ENCODE measurements at regions not wholly inside any gene's neighbourhood (a gene's known extent, or its start where the extent isn't known, plus 50 kb on each side); places are given as distances from the start of the nearest gene placed in this dataset.

- Histone ChIP-seq H3K9ac (ENCODE audit: low read length) (no peak overlapping the region), H3K9me3 (ENCODE audit: control insufficient read depth, low read length) (no peaks in the 10 kb centered on the region), H3K4me3 (ENCODE audit: low read length) (no peak overlapping the region), H3K4me1 (ENCODE audit: control insufficient read depth, insufficient read depth, low read length) (peaks cover 17% of the 10 kb centered on the region), H3K36me3 (ENCODE audit: control insufficient read depth, insufficient read depth, low read length, severe bottlenecking) (no peaks in the 10 kb centered on the region), H3K27me3 (replicated peaks; ENCODE audit: control insufficient read depth, insufficient read depth, low read length) (no peaks in the 10 kb centered on the region)
- no peak for DNase-seq (ENCODE audit: low read depth)
These were observed 308.6 kb upstream of the GIMD1 start for GRCh38 chr4:106677213-106677612.

GRCh38 chr4:106676173-106676921 lies 307.8 kb upstream of the GIMD1 start:
- H3K4me3 ChIP-seq (ENCODE audit: low read length) = no peak overlapping the region
- peaks cover 17% of the 10 kb centered on the region for H3K4me1 ChIP-seq (ENCODE audit: control insufficient read depth, insufficient read depth, low read length)
- peak; percentile 61 for DNase-seq (ENCODE audit: low read depth)

GRCh38 chr4:106671716-106672115 lies 303.1 kb upstream of the GIMD1 start:
- Histone ChIP-seq H3K9ac (ENCODE audit: low read length) (no peak overlapping the region), H3K27me3 (replicated peaks; ENCODE audit: control insufficient read depth, insufficient read depth, low read length) (no peaks in the 10 kb centered on the region), H3K4me3 (ENCODE audit: low read length) (no peak overlapping the region), H3K36me3 (ENCODE audit: control insufficient read depth, insufficient read depth, low read length, severe bottlenecking) (no peaks in the 10 kb centered on the region), H3K4me1 (ENCODE audit: control insufficient read depth, insufficient read depth, low read length) (peaks cover 8% of the 10 kb centered on the region), H3K9me3 (ENCODE audit: control insufficient read depth, low read length) (peaks cover 5% of the 10 kb centered on the region)
- DNase-seq (ENCODE audit: low read depth) = peak; percentile 19

More at GRCh38 chr4:106676173-106676921, 307.8 kb upstream of the GIMD1 start:
- Histone ChIP-seq H3K36me3 (ENCODE audit: control insufficient read depth, insufficient read depth, low read length, severe bottlenecking) (no peaks in the 10 kb centered on the region), H3K9ac (ENCODE audit: low read length) (no peak overlapping the region), H3K9me3 (ENCODE audit: control insufficient read depth, low read length) (no peaks in the 10 kb centered on the region), H3K27me3 (replicated peaks; ENCODE audit: control insufficient read depth, insufficient read depth, low read length) (no peaks in the 10 kb centered on the region)

GRCh38 chr4:106670976-106671375 lies 302.4 kb upstream of the GIMD1 start:
- DNase-seq (ENCODE audit: low read depth) = no peak
- Histone ChIP-seq H3K4me3 (ENCODE audit: low read length) (no peak overlapping the region), H3K27me3 (replicated peaks; ENCODE audit: control insufficient read depth, insufficient read depth, low read length) (no peaks in the 10 kb centered on the region), H3K9me3 (ENCODE audit: control insufficient read depth, low read length) (peaks cover 5% of the 10 kb centered on the region), H3K9ac (ENCODE audit: low read length) (no peak overlapping the region), H3K4me1 (ENCODE audit: control insufficient read depth, insufficient read depth, low read length) (peaks cover under 1% of the 10 kb centered on the region), H3K36me3 (ENCODE audit: control insufficient read depth, insufficient read depth, low read length, severe bottlenecking) (no peaks in the 10 kb centered on the region)

GRCh38 chr4:106659371-106659770 lies 290.8 kb upstream of the GIMD1 start:
- H3K27me3 ChIP-seq (replicated peaks; ENCODE audit: control insufficient read depth, insufficient read depth, low read length) = no peaks in the 10 kb centered on the region
- no peaks in the 10 kb centered on the region for H3K36me3 ChIP-seq (ENCODE audit: control insufficient read depth, insufficient read depth, low read length, severe bottlenecking)
- DNase-seq (ENCODE audit: low read depth) = peak; percentile 46
- H3K4me3 ChIP-seq (ENCODE audit: low read length) = no peak overlapping the region
- H3K9me3 ChIP-seq (ENCODE audit: control insufficient read depth, low read length) = no peaks in the 10 kb centered on the region
- no peak overlapping the region for H3K9ac ChIP-seq (ENCODE audit: low read length)
- no peaks in the 10 kb centered on the region for H3K4me1 ChIP-seq (ENCODE audit: control insufficient read depth, insufficient read depth, low read length)

GRCh38 chr4:106652095-106652494 lies 283.5 kb upstream of the GIMD1 start:
- Histone ChIP-seq H3K4me3 (ENCODE audit: low read length) (no peak overlapping the region), H3K36me3 (ENCODE audit: control insufficient read depth, insufficient read depth, low read length, severe bottlenecking) (no peaks in the 10 kb centered on the region), H3K4me1 (ENCODE audit: control insufficient read depth, insufficient read depth, low read length) (no peaks in the 10 kb centered on the region), H3K27me3 (replicated peaks; ENCODE audit: control insufficient read depth, insufficient read depth, low read length) (no peaks in the 10 kb centered on the region), H3K9ac (ENCODE audit: low read length) (no peak overlapping the region), H3K9me3 (ENCODE audit: control insufficient read depth, low read length) (peaks cover 3% of the 10 kb centered on the region)
- DNase-seq (ENCODE audit: low read depth) = no peak

- no peak overlapping the region for H3K4me3 ChIP-seq (ENCODE audit: low read length)
- H3K9me3 ChIP-seq (ENCODE audit: control insufficient read depth, low read length) = peaks cover 3% of the 10 kb centered on the region
- no peaks in the 10 kb centered on the region for H3K36me3 ChIP-seq (ENCODE audit: control insufficient read depth, insufficient read depth, low read length, severe bottlenecking)
- H3K9ac ChIP-seq (ENCODE audit: low read length) = no peak overlapping the region
- DNase-seq (ENCODE audit: low read depth) = no peak
- H3K27me3 ChIP-seq (replicated peaks; ENCODE audit: control insufficient read depth, insufficient read depth, low read length) = no peaks in the 10 kb centered on the region
- H3K4me1 ChIP-seq (ENCODE audit: control insufficient read depth, insufficient read depth, low read length) = no peaks in the 10 kb centered on the region
These were observed 282.1 kb upstream of the GIMD1 start for GRCh38 chr4:106650701-106651100.

- peaks cover 3% of the 10 kb centered on the region for H3K9me3 ChIP-seq (ENCODE audit: control insufficient read depth, low read length)
- no peak overlapping the region for H3K4me3 ChIP-seq (ENCODE audit: low read length)
- H3K36me3 ChIP-seq (ENCODE audit: control insufficient read depth, insufficient read depth, low read length, severe bottlenecking) = no peaks in the 10 kb centered on the region
- no peak overlapping the region for H3K9ac ChIP-seq (ENCODE audit: low read length)
- no peak for DNase-seq (ENCODE audit: low read depth)
- no peaks in the 10 kb centered on the region for H3K27me3 ChIP-seq (replicated peaks; ENCODE audit: control insufficient read depth, insufficient read depth, low read length)
- H3K4me1 ChIP-seq (ENCODE audit: control insufficient read depth, insufficient read depth, low read length) = no peaks in the 10 kb centered on the region
These were observed 278.9 kb upstream of the GIMD1 start for GRCh38 chr4:106647451-106647850.

- peak; percentile 62 for DNase-seq (ENCODE audit: low read depth)
- Histone ChIP-seq H3K4me3 (ENCODE audit: low read length) (no peak overlapping the region), H3K27me3 (replicated peaks; ENCODE audit: control insufficient read depth, insufficient read depth, low read length) (no peaks in the 10 kb centered on the region), H3K4me1 (ENCODE audit: control insufficient read depth, insufficient read depth, low read length) (peaks cover 10% of the 10 kb centered on the region), H3K9me3 (ENCODE audit: control insufficient read depth, low read length) (no peaks in the 10 kb centered on the region), H3K9ac (ENCODE audit: low read length) (no peak overlapping the region), H3K36me3 (ENCODE audit: control insufficient read depth, insufficient read depth, low read length, severe bottlenecking) (no peaks in the 10 kb centered on the region)
These were observed 260.7 kb upstream of the GIMD1 start for GRCh38 chr4:106629268-106629625.

- DNase-seq (ENCODE audit: low read depth) = peak; percentile 45
- Histone ChIP-seq H3K36me3 (ENCODE audit: control insufficient read depth, insufficient read depth, low read length, severe bottlenecking) (no peaks in the 10 kb centered on the region), H3K4me1 (ENCODE audit: control insufficient read depth, insufficient read depth, low read length) (peaks cover 10% of the 10 kb centered on the region), H3K4me3 (ENCODE audit: low read length) (no peak overlapping the region), H3K9ac (ENCODE audit: low read length) (no peak overlapping the region), H3K9me3 (ENCODE audit: control insufficient read depth, low read length) (no peaks in the 10 kb centered on the region), H3K27me3 (replicated peaks; ENCODE audit: control insufficient read depth, insufficient read depth, low read length) (no peaks in the 10 kb centered on the region)
These were observed 260.1 kb upstream of the GIMD1 start for GRCh38 chr4:106628586-106629267.

GRCh38 chr4:106627051-106627450 lies 258.5 kb upstream of the GIMD1 start:
- Histone ChIP-seq H3K4me3 (ENCODE audit: low read length) (no peak overlapping the region), H3K9me3 (ENCODE audit: control insufficient read depth, low read length) (no peaks in the 10 kb centered on the region), H3K27me3 (replicated peaks; ENCODE audit: control insufficient read depth, insufficient read depth, low read length) (no peaks in the 10 kb centered on the region), H3K9ac (ENCODE audit: low read length) (no peak overlapping the region), H3K4me1 (ENCODE audit: control insufficient read depth, insufficient read depth, low read length) (peaks cover 10% of the 10 kb centered on the region), H3K36me3 (ENCODE audit: control insufficient read depth, insufficient read depth, low read length, severe bottlenecking) (no peaks in the 10 kb centered on the region)
- peak; percentile 65 for DNase-seq (ENCODE audit: low read depth)

Data from adipocyte (in vitro differentiated cells).